HG03575 (cell line): ENCODE measurements at regions not wholly inside any gene's neighbourhood (a gene's known extent, or its start where the extent isn't known, plus 50 kb on each side); places are given as distances from the start of the nearest gene placed in this dataset.

ENCODE experiments used
- ATAC-seq: cut with Tn5 transposase; IDR thresholded peaks from one replicate; pipeline ENCODE4 v1.9.1; 2021; ENCODE audit not compliant: unreplicated experiment, insufficient number of reproducible peaks, low FRiP score; ENCODE audit errors: extremely low read depth

- ATAC-seq, result no peak
Measured at GRCh38 chr4:176383273-176384077, 63.7 kb downstream of the SPCS3 start.

- no peak for ATAC-seq
Measured at GRCh38 chr4:176385601-176386000, 65.8 kb downstream of the SPCS3 start.

DNA sequence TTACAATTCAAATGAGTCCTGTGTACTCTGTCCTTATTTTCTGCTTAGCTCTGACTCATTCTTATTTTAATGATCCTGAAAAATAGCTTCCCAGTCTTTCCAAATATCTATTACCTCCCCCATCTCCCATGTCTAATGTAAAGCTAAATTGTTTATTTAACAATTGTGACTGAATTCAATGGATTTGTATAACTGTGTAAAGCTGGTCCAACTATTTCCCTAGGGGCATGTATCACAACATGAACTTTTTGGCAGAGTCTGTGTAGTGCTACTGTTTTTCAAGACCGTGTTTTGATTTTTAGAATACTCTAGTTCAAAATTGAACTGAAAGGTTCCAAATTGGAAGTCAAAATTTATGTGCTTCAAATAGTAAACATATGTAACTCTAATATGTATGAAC is 67.8 kb downstream of the SPCS3 start:
- ATAC-seq, result no peak

DNA sequence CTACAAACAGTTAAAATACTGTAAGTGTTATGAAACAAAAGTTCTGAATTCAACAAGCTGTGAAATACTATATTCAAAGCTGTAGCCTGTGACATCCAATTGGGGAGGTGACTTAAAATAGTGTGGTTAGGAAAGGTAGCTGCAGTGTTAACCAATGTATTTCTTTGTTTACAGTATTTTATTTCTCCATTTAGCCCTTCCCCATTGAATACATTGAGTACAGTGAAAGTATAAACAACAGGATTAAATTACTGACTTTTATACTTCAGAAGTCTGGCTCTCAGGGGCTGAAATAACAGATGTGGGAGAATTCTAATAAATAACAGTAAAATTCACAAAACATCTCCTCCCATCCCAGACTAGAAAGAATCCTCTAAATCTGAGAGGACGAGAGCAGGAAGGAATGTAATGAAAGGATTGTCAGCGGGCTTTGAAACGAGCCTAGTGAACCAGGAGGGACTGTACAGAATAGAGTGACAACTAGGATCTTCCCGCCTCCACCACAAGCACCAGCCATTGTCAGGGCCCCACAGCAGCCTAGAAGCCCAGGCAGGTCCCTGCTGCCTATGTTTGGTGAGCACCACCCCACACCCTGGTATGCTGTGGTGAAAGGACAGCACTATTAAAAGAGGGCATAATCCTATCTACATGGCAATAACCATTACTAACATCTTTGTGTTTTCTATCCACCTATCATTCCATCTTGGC is 73.7 kb downstream of the SPCS3 start:
- ATAC-seq, result no peak

DNA sequence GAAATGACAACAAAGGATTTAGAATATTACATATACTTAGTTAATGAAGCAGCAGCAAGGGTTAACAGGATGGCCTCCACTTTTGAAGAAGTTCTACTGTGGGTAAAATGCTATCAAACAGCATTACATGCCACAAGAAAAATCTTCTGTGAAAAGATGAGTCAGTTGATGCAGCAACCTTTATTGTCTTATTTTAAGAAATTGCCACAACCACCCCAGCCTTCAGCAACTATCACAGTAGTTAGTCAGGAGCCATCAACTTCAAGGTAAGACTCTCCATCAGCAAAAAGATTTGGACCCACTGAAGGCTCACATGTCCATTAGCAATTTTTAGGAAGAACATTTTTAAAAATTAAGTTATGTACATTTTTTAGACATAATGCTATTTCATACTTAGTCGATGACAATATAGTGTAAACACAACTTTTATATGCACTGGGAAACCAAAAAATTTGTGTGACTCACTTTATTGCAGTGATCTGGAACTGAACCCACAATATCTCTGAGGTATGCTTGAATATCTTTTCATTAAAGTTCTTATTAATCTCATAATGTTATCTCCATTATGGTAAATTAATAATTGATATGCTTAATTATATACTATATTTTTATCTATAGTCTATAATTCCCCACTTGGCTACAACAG is 81.2 kb downstream of the SPCS3 start:
- no peak for ATAC-seq

DNA sequence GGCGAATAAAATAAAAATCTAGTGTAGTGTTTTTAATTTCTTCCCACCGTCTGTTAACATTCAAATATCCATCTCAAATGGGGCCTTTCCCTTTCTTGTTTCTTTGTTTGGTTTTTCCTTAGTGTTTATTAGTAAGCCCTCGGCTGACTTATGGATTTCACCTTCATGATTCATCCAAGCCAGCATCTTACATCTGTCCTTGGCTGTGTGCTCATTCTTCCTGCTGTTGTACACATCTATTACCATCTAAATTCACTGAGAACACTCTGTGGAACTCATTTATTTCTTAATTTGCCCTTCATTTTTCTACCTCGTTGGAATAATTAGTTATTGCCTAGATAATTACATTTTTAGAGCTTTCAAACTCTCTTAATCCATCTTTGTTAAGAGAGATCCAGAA is 84.9 kb downstream of the SPCS3 start:
- ATAC-seq, result no peak

- ATAC-seq, result no peak
Measured at GRCh38 chr4:176406297-176406696, 86.5 kb downstream of the SPCS3 start.

DNA sequence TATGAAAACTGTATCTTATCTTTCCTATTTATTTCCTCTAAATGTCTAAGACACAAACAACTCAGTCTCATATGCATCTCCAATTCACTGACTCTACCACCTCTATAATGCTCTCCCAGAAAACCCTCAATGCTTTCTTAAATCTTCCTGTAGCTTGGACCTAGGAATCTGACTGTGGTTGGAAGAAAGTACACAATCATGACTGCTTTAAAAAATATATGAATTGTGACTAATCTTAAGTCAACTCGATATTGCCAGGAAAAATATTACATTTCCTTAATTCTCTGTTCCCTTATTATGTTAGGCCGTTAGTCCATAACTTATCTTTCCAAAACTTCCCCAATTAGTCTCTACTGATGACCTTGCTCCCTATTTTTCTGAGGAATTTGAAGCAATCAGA is 87.0 kb downstream of the SPCS3 start:
- no peak for ATAC-seq

DNA sequence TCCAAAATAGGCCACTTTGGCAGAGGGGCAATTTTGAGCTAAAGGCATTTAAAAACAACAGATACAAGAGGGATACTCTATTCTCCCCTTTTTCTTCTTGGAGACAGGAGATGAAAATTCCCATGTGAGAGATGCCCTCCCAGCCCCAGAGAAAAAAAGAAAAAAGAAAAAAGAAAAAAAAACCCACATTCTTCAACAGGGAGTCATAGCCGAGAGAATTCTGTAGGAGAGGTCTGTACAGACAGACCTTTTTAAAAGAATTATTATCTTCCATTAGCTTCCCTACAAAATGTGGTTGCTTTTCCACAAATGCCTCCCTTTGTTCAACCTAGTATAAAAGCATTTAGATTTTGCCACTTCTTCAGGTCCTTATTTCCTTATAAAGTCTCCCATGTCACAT is 89.9 kb downstream of the SPCS3 start:
- no peak for ATAC-seq

GRCh38 chr4:176413171-176413570 is 93.4 kb downstream of the SPCS3 start:
- peak; percentile 70 for ATAC-seq

- ATAC-seq, result no peak
Measured at GRCh38 chr4:176422001-176422400, 102.2 kb downstream of the SPCS3 start.

DNA sequence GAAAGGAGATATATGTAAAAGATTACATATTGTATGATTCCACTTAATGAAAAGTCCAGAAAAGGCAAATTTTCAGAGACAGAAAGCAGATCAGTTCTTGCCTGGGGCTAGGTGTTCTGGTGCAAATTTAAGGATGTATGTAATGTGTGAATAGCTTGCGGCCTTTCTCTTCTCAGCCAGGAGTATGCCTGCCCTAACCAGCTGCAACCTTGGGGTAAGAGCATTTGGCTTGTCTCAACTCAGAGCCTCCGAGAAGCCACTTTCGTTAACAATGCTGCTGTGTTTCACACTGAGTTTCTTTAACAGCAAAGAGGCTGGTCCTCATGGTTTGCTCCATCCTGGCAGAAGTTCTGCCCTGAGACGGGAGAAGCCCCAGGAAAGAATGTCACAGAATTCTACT is 102.7 kb downstream of the SPCS3 start:
- ATAC-seq, result no peak

GRCh38 chr4:176425035-176425434 is 105.3 kb downstream of the SPCS3 start:
- no peak for ATAC-seq

DNA sequence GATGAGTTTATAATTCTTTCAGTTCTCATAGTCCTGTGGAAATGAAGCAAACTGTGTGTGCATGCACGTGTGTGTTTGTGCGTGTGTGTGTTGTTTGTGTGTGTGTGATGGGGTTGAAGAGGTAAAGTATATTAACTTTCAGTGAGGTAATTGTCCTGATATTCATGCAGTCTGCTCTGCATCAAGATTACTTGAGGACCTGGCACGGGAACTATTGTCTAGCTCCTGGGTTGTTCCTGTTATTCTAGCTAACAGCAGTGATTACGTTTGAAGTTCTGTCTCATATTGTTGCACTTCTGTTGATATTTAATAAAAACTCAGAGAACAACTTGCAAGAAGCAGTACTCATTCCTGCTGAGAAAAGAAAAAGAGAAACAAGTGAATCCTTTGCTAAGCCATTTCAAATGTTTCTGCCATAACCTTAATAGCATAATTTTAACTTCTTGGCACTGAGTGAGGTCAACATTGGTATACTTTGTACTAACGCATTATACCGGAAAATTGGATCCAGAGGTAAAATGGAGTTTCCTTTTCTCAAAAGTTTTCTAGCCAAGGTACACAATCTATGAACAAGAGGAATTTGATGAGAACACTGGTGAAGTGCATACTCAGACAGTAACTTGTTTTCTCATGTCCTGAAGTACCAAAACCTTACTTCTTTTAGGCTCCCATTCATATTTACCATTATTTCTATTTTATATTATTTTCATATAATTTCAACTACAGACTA is 113.2 kb downstream of the SPCS3 start:
- ATAC-seq, result no peak

DNA sequence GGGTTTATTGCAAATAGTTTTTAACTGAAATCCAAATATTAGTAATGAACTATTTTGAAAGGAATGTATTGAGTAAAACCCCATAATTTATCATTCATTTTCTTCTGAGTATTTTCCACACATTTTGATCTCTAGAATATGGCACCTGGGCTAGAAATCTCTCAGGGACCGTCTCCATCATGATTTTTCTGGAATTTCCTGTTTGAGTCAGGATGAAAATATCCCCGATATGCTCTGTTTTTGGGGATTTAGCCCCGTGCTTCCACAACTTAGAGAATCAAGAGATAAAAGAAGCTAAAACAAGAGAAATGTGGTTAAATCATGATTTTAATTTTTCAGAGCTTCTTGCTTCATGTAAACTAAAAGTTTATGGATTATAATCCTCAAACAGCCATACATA is 114.2 kb downstream of the SPCS3 start:
- ATAC-seq, result no peak

GRCh38 chr4:176435901-176436292 is 116.1 kb downstream of the SPCS3 start:
- no peak for ATAC-seq

DNA sequence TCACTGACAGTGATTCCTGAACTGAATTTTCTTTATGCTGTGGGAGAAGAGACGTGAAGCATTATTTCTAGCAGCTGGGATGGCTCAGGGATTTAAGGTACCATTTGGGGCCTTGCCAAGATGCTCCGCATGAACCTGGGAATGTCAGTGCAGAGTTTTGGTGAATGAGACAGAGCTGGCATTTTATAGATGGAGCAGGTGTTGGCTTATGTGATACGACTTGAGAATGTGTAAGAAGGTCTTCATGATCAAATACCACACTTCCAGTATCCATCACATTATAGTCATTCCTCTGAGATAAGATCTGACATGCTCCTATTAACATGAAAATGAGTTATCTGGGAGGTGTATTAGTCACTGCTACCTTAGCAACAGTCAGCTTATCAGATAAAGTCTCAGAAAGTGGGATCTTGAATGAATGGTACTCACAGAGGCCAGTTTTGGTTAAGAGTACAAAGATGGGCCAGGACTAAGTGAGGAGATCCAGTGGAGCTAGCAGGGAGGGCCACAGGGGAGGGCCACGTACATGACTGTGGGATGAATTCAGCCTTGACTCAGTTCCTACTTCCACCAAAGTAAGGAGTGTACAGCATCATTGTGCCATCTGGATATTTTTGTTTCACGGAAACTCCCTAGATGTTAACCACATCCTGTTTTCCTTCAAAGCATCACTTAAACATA is 116.7 kb downstream of the SPCS3 start:
- no peak for ATAC-seq

DNA sequence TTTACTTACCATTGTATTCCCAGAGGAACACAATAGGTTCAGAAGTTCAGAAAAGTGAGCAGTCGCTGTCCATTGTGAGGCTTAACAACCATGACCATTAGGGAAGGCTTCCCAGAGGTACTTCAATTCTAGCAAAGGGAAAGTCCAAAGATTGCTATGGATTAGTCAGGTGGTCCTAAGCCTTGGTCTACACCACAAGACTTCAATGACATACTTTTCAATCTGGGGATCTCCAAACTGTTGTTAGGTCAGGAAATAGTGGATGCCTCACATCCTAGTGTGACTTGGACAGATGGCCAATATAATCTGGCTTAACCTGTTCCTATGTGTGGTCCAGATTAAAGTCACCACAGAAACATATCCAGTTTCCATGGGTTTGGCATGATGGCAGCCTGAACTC is 118.0 kb downstream of the SPCS3 start:
- no peak for ATAC-seq

- ATAC-seq, result no peak
Measured at GRCh38 chr4:176438401-176438800, 118.6 kb downstream of the SPCS3 start.
